Fibroblast of pulmonary artery (primary cell): ENCODE measurements at regions not wholly inside any gene's neighbourhood (a gene's known extent, or its start where the extent isn't known, plus 50 kb on each side); places are given as distances from the start of the nearest gene placed in this dataset.

ENCODE experiments used
- DNase-seq: peaks from one replicate; pipeline ENCODE4 v3.0.0-alpha.2; 2010; ENCODE audit warnings: low read depth
- H3K4me3 ChIP-seq: replicated peaks from 2 replicates; pipeline ENCODE4 v1.5.1; 2011; ENCODE audit warnings: low read depth, mild to moderate bottlenecking, control low read depth, low read length, moderate library complexity
- CTCF ChIP-seq: IDR thresholded peaks from 2 replicates; pipeline ENCODE4 v1.5.1; 2011; ENCODE audit warnings: mild to moderate bottlenecking, control low read depth, low read length, inconsistent platforms; ENCODE audit errors: missing control alignments

GRCh38 chr13:85363504-85363903 lies 435.7 kb downstream of the SLITRK6 start:
- no peak for TF ChIP-seq CTCF
- H3K4me3 ChIP-seq: no peak overlapping the region
- DNase-seq: no peak

- no peak for TF ChIP-seq CTCF
- H3K4me3 ChIP-seq: no peak overlapping the region
- no peak for DNase-seq
Observed at GRCh38 chr13:85362980-85363379, 436.2 kb downstream of the SLITRK6 start.

DNA sequence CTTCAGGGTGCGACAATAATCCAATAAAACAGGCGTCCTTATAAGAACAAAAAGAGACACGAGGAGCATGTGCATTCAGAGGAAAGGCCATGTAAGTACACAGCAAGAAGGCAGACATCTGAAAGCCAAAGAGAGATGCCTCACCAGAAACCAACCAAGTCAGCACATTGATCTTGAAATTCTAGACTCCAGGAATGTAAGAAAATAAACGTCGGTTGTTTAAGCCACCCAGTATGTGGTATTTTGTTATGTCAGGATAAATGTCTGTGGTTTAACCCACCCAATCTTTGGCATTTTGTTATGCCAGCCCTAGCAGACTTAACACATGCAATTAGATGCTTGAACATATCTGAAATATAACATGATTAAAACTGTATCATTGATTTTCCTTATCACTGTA lies 452.0 kb downstream of the SLITRK6 start:
- no peak for DNase-seq
- H3K4me3 ChIP-seq: no peak overlapping the region
- no peak for TF ChIP-seq CTCF

DNA sequence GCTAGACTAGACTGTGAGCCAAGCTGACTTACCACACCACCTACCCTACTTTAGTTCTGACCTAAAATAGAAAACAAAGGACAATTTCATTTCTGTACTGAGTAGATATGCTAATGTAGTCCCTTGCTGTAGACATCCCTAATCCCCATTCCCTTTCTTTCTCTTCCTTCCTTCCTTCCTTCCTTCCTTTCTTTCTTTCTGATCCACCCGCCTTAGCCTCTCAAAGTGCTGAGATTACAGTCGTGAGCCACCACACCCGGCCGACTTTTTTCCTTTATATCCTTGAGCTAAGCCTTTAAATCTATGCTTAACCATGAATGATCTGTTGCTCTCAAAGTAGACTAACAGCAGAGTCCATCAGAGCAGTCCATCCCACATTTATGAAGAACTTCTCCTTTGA lies 465.0 kb downstream of the SLITRK6 start:
- no peak overlapping the region for H3K4me3 ChIP-seq
- TF ChIP-seq CTCF: no peak
- DNase-seq: no peak

- TF ChIP-seq CTCF: no peak
- DNase-seq: no peak
- H3K4me3 ChIP-seq: no peak overlapping the region
Observed at GRCh38 chr13:85333506-85334020, 465.7 kb downstream of the SLITRK6 start.

GRCh38 chr13:85332615-85333014 lies 466.6 kb downstream of the SLITRK6 start:
- no peak for DNase-seq
- TF ChIP-seq CTCF: no peak
- H3K4me3 ChIP-seq: no peak overlapping the region

- H3K4me3 ChIP-seq: no peak overlapping the region
- DNase-seq: no peak
- TF ChIP-seq CTCF: no peak
Observed at GRCh38 chr13:85321734-85322133, 477.5 kb downstream of the SLITRK6 start.
